Non-pigmented ciliary epithelial cell (primary cell): ENCODE measurements at regions not wholly inside any gene's neighbourhood (a gene's known extent, or its start where the extent isn't known, plus 50 kb on each side); places are given as distances from the start of the nearest gene placed in this dataset.

Source experiments
- DNase-seq: peaks from one replicate; pipeline ENCODE4 v3.0.0-alpha.2; 2010; ENCODE audit warnings: low read depth

- no peak for DNase-seq
These were observed 106.8 kb upstream of the SPRY2 start for GRCh38 chr13:80447747-80448146.

- DNase-seq = no peak
These were observed 103.5 kb upstream of the SPRY2 start for GRCh38 chr13:80444240-80445015.

- DNase-seq = no peak
These were observed 101.7 kb upstream of the SPRY2 start for GRCh38 chr13:80442609-80443008.

- DNase-seq = no peak
These were observed 101.0 kb upstream of the SPRY2 start for GRCh38 chr13:80441968-80442367.

GRCh38 chr13:80438521-80438920 is 97.6 kb upstream of the SPRY2 start:
- no peak for DNase-seq

GRCh38 chr13:80437231-80437630 is 96.3 kb upstream of the SPRY2 start:
- DNase-seq = no peak

- no peak for DNase-seq
These were observed 95.7 kb upstream of the SPRY2 start for GRCh38 chr13:80436571-80437169.

GRCh38 chr13:80430561-80430960 is 89.6 kb upstream of the SPRY2 start:
- DNase-seq = no peak

GRCh38 chr13:80428349-80429096 is 87.6 kb upstream of the SPRY2 start:
- no peak for DNase-seq

GRCh38 chr13:80419416-80419815 is 78.5 kb upstream of the SPRY2 start:
- no peak for DNase-seq

GRCh38 chr13:80413611-80414010 is 72.7 kb upstream of the SPRY2 start:
- no peak for DNase-seq

GRCh38 chr13:80408270-80408669 is 67.3 kb upstream of the SPRY2 start:
- no peak for DNase-seq

GRCh38 chr13:80400865-80401426 is 60.0 kb upstream of the SPRY2 start:
- no peak for DNase-seq

GRCh38 chr13:80400164-80400864 is 59.4 kb upstream of the SPRY2 start:
- DNase-seq = no peak

- no peak for DNase-seq
These were observed 58.6 kb upstream of the SPRY2 start for GRCh38 chr13:80399340-80400163.
